ENCODE measurements at regions not wholly inside any gene's neighbourhood (a gene's known extent, or its start where the extent isn't known, plus 50 kb on each side); places are given as distances from the start of the nearest gene placed in this dataset.

GRCh38 chr7:155913291-155913690 is 101.0 kb upstream of the SHH start:
- TF ChIP-seq CTCF (IDR thresholded peaks at IDR 0.05; ENCODE audit: poor library complexity) (no peak), EZH2phosphoT487 (IDR thresholded peaks at IDR 0.05; ENCODE audit: low read depth, severe bottlenecking, unreplicated experiment) (no peak)

Data from hepatocyte (in vitro differentiated cells).